ENCODE measurements at regions not wholly inside any gene's neighbourhood (a gene's known extent, or its start where the extent isn't known, plus 50 kb on each side); places are given as distances from the start of the nearest gene placed in this dataset.

- no peak for TF ChIP-seq CTCF (IDR thresholded peaks at IDR 0.05; ENCODE audit: low read depth, low read length)
- TF ChIP-seq POLR2A (IDR thresholded peaks at IDR 0.05; ENCODE audit: extremely low read depth, insufficient read length), result no peak
Measured at GRCh38 chr6:143620447-143620846, 57.3 kb upstream of the PHACTR2 start.
